Stimulated activated naive B cell treated with anti-CD40 and anti-IgM and Interleukin-4, amounts not matched to agents 10 μg/mL and 1 μg/mL and 100 μg/mL, for 72 hours (primary cell): ENCODE measurements at regions not wholly inside any gene's neighbourhood (a gene's known extent, or its start where the extent isn't known, plus 50 kb on each side); places are given as distances from the start of the nearest gene placed in this dataset.

Source experiments
- ATAC-seq, 2 donors: fragments of 150-1000 bp; cut with Tn5 transposase; replicated peaks; 2 replicates each; pipeline ENCODE4 v1.10.0; 2021; ENCODE audit warnings: moderate library complexity in 1 of 2
- DNase-seq: peaks from one replicate; pipeline ENCODE4 v3.0.0; 2021
- H3K27ac Mint-ChIP-seq: one replicate; pipeline ENCODE4 v1.8.0; 2022; ENCODE audit warnings: mild to moderate bottlenecking, mixed read lengths
- H3K27me3 Mint-ChIP-seq, 2 donors: one replicate each; pipeline ENCODE4 v1.8.0; 2022; ENCODE audit warnings: mixed read lengths in 2 of 2
- H3K36me3 Mint-ChIP-seq, 2 donors: one replicate each; pipeline ENCODE4 v1.8.0; 2022; ENCODE audit warnings: mixed read lengths in 2 of 2, mild to moderate bottlenecking in 1 of 2
- H3K4me1 Mint-ChIP-seq, 2 donors: one replicate each; pipeline ENCODE4 v1.8.0; 2022; ENCODE audit warnings: mixed read lengths in 2 of 2, mild to moderate bottlenecking in 1 of 2
- H3K4me3 Mint-ChIP-seq, 2 donors: one replicate each; pipeline ENCODE4 v1.8.0; 2022; ENCODE audit warnings: mild to moderate bottlenecking in 2 of 2, mixed read lengths in 2 of 2, moderate library complexity in 1 of 2
- H3K9me3 Mint-ChIP-seq, 2 donors: one replicate each; pipeline ENCODE4 v1.8.0; 2022; ENCODE audit warnings: mixed read lengths in 2 of 2, mild to moderate bottlenecking in 1 of 2

- Mint-ChIP-seq H3K9me3 (peaks cover 19 to 29% of the 10 kb centered on the region in 2 donors), H3K36me3 (peaks cover 2 to 9% of the 10 kb centered on the region in 2 donors), H3K4me3 (no peak overlapping the region), H3K27me3 (no peaks in the 10 kb centered on the region), H3K4me1 (no peaks in the 10 kb centered on the region), H3K27ac (no peak overlapping the region)
- ATAC-seq, result no peak
- no peak for DNase-seq
Observed at GRCh38 chrX:10952619-10953018, 158.5 kb upstream of the HCCS start.

DNA sequence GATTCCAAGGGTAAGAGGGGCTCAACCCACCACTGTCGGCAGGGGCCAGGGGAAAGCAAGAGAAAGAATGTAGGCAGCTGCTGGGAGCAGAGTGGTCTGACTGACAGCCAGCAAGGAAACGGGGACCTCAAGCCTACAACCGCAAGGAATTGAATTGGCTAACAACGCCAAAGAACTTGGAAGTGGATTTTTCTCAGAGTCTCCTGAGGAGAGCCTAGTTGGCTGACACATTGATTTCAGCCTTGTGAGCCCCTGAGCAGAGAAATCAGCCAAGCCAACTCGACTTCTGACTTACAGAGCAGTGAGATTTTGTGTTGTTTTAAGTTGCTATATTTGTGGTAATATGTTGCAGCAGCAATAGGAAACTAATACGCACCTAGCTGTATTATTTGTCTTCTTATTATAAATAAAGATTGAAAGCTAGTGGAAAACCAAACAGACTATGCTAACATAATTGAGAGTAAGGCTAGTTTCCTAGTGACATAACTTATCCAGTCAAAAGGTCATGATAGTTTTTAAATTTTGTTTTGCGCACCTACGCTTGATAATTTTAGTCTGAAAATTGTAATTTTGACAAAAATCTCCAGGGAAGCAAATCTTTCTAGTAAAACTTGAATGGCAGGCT, 145.8 kb upstream of the HCCS start:
- Mint-ChIP-seq H3K4me3 (no peak overlapping the region), H3K27ac (no peak overlapping the region), H3K27me3 (no peaks in the 10 kb centered on the region), H3K4me1 (no peaks in the 10 kb centered on the region), H3K9me3 (peaks cover 0 to 1% of the 10 kb centered on the region in 2 donors), H3K36me3 (no peaks in the 10 kb centered on the region)
- DNase-seq (no peak), ATAC-seq (no peak)

DNA sequence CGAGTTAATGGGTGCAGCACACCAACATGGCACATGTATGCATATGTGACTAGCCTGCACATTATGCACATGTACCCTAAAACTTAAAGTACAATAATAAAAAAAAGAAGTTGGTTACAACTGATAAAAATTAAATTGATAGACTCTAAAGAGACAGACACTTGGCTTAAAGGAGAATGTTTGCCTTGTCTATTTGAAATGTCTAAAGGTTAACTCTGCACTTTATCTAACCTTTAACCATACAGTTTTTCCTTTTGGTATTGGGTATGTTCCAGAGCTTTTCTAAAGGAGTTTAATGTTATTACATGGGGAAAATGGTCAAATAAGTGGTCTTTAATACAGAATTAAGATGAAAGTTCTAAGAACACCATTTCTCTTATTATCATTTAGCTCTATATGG, 145.1 kb upstream of the HCCS start:
- no peak for DNase-seq
- ATAC-seq, result no peak
- H3K27ac Mint-ChIP-seq, result no peak overlapping the region
- no peaks in the 10 kb centered on the region for H3K36me3 Mint-ChIP-seq
- no peak overlapping the region for H3K4me3 Mint-ChIP-seq
- H3K9me3 Mint-ChIP-seq, result no peaks in the 10 kb centered on the region
- H3K27me3 Mint-ChIP-seq, result no peaks in the 10 kb centered on the region
- H3K4me1 Mint-ChIP-seq, result no peaks in the 10 kb centered on the region

DNA sequence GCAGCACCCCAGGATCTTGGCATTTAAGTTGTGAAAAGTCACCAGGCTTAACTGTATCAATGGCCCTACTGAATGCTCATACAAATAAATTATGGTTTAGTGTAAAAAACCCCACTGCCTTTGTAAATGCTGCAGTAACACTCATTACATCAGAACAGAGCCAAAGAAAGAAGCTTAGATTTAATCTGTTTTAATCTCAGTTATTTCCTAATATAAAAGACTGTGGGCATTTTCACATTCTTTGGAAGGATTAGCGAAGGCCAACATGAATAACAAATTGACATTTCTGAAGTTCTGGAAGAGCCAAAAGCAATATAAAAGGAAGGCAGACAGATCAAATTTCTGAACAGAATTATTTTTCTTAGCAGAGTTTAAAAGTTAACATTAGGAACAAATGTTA, 140.0 kb upstream of the HCCS start:
- Mint-ChIP-seq H3K36me3 (no peaks in the 10 kb centered on the region), H3K4me3 (no peak overlapping the region), H3K27me3 (no peaks in the 10 kb centered on the region), H3K4me1 (no peaks in the 10 kb centered on the region), H3K9me3 (no peaks in the 10 kb centered on the region), H3K27ac (no peak overlapping the region)
- DNase-seq (no peak), ATAC-seq (no peak)

DNA sequence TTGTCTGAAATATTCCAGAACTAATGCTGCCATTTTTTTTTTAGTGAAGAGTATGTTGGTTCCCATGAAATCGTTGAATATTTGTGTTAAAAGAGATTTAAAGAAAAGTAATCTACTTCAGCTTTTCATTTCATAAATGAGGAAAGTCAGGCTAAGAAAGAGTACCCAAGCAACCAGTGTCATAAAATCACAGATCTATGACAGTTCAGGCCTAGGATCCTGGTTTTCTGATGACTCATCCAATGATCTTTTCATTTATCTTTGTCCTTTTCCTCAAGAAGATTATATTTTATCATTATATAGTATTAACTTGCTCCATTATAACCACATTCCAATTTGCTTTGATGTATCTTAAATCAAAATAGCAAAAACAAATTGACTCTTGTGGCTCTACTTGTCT, 139.4 kb upstream of the HCCS start:
- Mint-ChIP-seq H3K27ac (no peak overlapping the region), H3K4me1 (no peaks in the 10 kb centered on the region), H3K27me3 (no peaks in the 10 kb centered on the region), H3K4me3 (no peak overlapping the region), H3K36me3 (no peaks in the 10 kb centered on the region), H3K9me3 (no peaks in the 10 kb centered on the region)
- DNase-seq (no peak), ATAC-seq (no peak)

- H3K4me1 Mint-ChIP-seq, result no peaks in the 10 kb centered on the region
- no peaks in the 10 kb centered on the region for H3K27me3 Mint-ChIP-seq
Observed at GRCh38 chrX:10972706-10973105, 138.4 kb upstream of the HCCS start.

DNA sequence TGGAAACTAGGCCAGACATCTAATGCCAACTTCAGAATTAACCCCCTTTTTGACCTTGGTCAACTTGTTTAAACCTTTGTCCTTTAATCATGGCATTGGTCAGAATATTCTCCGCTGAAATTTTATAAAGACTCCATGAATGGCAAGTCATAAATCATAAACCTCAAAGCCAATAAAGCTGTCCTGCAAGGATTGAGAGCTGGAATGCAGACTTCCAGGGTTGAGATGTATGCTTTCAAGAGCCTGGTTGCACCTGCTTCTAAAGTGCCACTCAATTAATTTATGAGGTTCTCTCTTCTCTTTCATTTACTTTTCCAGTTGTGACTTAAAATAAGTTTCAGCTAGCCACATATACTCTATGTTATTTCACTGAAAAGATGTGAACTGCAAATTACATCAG, 136.2 kb upstream of the HCCS start:
- Mint-ChIP-seq H3K4me1 (no peaks in the 10 kb centered on the region), H3K9me3 (no peaks in the 10 kb centered on the region), H3K4me3 (no peak overlapping the region), H3K36me3 (peaks cover 0 to 1% of the 10 kb centered on the region in 2 donors), H3K27ac (no peak overlapping the region), H3K27me3 (no peaks in the 10 kb centered on the region)
- DNase-seq (no peak), ATAC-seq (no peak)

More at GRCh38 chrX:10972706-10973105, 138.4 kb upstream of the HCCS start:
- ATAC-seq (no peak), DNase-seq (no peak)
- Mint-ChIP-seq H3K9me3 (no peaks in the 10 kb centered on the region), H3K36me3 (no peaks in the 10 kb centered on the region), H3K27ac (no peak overlapping the region), H3K4me3 (no peak overlapping the region)

GRCh38 chrX:10979956-10980355, 131.2 kb upstream of the HCCS start:
- Mint-ChIP-seq H3K9me3 (no peaks in the 10 kb centered on the region), H3K36me3 (peaks cover 0 to 2% of the 10 kb centered on the region in 2 donors), H3K27me3 (no peaks in the 10 kb centered on the region), H3K4me3 (no peak overlapping the region), H3K4me1 (no peaks in the 10 kb centered on the region), H3K27ac (no peak overlapping the region)
- DNase-seq (no peak), ATAC-seq (no peak)

DNA sequence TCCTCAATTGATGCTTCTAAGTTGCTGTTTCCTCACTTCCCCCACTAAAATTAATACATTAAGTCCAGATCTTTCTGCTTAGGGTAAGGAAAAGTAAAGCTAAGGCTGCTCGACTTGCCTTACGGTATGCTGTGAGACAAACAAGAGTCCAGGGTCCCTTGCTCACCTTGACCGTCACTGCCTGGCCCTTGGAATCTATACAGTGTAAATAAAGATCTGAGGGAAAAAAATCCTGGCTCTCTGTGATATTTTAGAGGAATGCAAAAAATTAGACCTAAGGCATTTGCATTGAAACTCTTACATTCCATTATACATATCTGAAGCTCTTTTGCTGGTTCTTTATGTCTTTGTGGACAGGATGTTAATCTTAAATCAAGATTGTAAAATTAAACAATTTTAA, 129.6 kb upstream of the HCCS start:
- H3K4me3 Mint-ChIP-seq, result no peak overlapping the region

GRCh38 chrX:10983526-10983925, 127.6 kb upstream of the HCCS start:
- Mint-ChIP-seq H3K4me1 (no peaks in the 10 kb centered on the region), H3K27ac (no peak overlapping the region), H3K9me3 (no peaks in the 10 kb centered on the region), H3K27me3 (no peaks in the 10 kb centered on the region), H3K36me3 (peaks cover 0 to 2% of the 10 kb centered on the region in 2 donors), H3K4me3 (no peak overlapping the region)
- ATAC-seq, result no peak
- no peak for DNase-seq

More for the DNA sequence above, 129.6 kb upstream of the HCCS start:
- Mint-ChIP-seq H3K27me3 (no peaks in the 10 kb centered on the region), H3K36me3 (peaks cover 0 to 2% of the 10 kb centered on the region in 2 donors), H3K27ac (no peak overlapping the region), H3K4me1 (no peaks in the 10 kb centered on the region), H3K9me3 (no peaks in the 10 kb centered on the region)
- ATAC-seq (no peak), DNase-seq (no peak)

DNA sequence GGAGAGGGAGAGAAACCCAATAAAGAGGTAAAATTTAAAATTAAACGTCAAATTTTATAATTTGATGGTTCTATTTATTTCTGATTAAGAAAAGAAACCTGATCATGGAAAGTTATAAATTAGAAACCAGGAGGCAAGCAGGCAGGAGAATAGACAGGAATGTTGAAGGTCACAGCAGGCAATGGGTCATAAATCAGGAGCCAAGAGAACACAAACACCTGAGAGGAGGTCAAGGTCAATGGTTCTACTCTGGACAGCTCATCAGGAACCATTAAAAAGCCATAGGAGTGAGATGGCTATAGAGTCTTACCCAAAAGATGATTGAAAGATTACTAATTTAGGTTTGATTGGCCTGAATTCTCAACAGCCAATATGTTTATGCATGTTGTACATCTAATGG, 126.9 kb upstream of the HCCS start:
- H3K27ac Mint-ChIP-seq, result no peak overlapping the region
- no peaks in the 10 kb centered on the region for H3K4me1 Mint-ChIP-seq
- ATAC-seq (no peak), DNase-seq (no peak)
- peaks cover 0 to 2% of the 10 kb centered on the region in 2 donors for H3K36me3 Mint-ChIP-seq
- H3K4me3 Mint-ChIP-seq, result no peak overlapping the region
- H3K27me3 Mint-ChIP-seq, result no peaks in the 10 kb centered on the region
- no peaks in the 10 kb centered on the region for H3K9me3 Mint-ChIP-seq

DNA sequence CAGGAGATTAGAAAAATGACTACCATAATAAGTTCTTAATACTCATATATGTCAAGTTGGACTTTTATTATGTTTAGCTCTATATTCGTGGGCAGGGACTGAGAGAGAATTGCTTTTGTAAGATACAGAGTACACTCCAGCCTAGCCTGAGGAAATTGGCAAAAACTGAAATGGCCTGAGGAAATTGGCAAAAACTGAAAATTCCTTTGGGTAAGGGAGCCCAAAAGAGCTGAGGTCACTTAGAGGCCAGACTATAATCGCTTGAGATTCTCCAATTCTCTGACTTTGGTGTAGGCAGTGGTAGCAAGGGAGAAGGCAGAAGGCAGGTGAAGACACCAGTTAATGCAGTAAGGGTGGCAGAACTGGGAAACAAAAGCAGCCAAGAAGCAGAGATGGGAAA, 124.5 kb upstream of the HCCS start:
- DNase-seq (no peak), ATAC-seq (no peak)
- Mint-ChIP-seq H3K4me1 (no peaks in the 10 kb centered on the region), H3K9me3 (no peaks in the 10 kb centered on the region), H3K36me3 (no peaks in the 10 kb centered on the region), H3K27me3 (no peaks in the 10 kb centered on the region), H3K4me3 (no peak overlapping the region), H3K27ac (no peak overlapping the region)

GRCh38 chrX:10988653-10989052, 122.5 kb upstream of the HCCS start:
- Mint-ChIP-seq H3K9me3 (no peaks in the 10 kb centered on the region), H3K4me3 (no peak overlapping the region), H3K27ac (no peak overlapping the region), H3K36me3 (no peaks in the 10 kb centered on the region), H3K27me3 (no peaks in the 10 kb centered on the region), H3K4me1 (no peaks in the 10 kb centered on the region)
- ATAC-seq (no peak), DNase-seq (no peak)

DNA sequence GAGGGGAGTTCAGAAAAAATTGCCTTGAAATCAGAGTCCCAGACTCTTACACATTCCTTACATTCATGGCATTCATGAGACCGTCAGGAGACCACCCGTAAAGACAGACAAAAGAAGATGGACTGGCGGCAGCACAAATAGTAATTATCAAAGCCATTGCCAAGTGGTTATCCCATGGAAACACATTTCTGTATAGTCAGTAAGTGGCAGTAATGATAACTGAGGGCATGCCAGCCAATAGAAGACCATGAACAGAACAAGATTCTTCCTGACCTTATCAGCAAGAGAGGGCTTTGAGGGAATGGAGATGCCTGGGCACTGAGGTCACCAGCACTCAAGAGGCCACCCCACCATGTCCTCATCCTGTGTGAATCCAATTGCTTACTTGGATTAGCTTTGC, 121.7 kb upstream of the HCCS start:
- no peaks in the 10 kb centered on the region for H3K9me3 Mint-ChIP-seq
- no peaks in the 10 kb centered on the region for H3K27me3 Mint-ChIP-seq
- no peak overlapping the region for H3K4me3 Mint-ChIP-seq
- H3K4me1 Mint-ChIP-seq, result no peaks in the 10 kb centered on the region
- H3K36me3 Mint-ChIP-seq, result no peaks in the 10 kb centered on the region
- no peak for DNase-seq
- ATAC-seq, result no peak
- H3K27ac Mint-ChIP-seq, result no peak overlapping the region

DNA sequence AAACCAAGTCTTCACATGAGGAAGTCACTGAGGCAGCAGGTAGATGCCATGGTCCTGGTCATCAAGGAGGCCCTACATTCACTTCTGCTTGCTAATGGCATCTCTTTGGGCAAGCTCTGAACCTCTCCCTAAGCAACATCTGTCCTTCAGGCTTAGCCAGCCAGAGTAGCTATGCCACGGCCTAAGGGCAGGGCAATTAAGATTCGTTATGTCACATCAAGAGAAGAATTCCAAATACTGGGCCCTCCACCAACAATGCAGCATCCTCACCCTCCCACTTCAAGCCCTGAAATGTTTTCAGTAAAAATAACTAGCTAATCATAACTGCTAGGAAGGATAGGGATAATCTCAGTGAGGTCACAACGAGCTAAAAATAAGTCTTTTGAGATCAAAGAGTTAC, 120.7 kb upstream of the HCCS start:
- Mint-ChIP-seq H3K9me3 (no peaks in the 10 kb centered on the region), H3K4me1 (no peaks in the 10 kb centered on the region), H3K36me3 (no peaks in the 10 kb centered on the region), H3K27ac (no peak overlapping the region), H3K4me3 (no peak overlapping the region), H3K27me3 (no peaks in the 10 kb centered on the region)
- no peak for ATAC-seq
- no peak for DNase-seq

DNA sequence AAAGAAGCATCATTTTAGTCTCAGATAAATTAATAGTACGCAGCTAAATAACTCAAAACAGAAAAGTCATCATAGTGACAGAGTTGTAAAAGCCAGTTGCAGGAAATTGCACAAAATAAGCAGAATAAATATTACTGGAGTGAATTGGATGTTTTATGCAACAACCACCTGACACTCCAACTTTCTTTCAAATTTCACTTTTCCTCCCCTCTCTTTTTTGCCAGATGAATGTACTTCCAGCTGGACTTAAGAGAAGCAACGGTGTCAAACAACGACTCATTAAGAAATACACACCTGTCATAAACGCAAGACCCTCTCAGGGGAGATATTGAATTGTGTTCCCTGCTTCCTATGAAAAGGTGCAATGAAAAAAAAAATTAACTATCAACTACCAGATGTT, 120.2 kb upstream of the HCCS start:
- Mint-ChIP-seq H3K27ac (no peak overlapping the region), H3K4me1 (no peaks in the 10 kb centered on the region), H3K36me3 (no peaks in the 10 kb centered on the region), H3K9me3 (no peaks in the 10 kb centered on the region), H3K27me3 (no peaks in the 10 kb centered on the region), H3K4me3 (no peak overlapping the region)
- DNase-seq (no peak), ATAC-seq (no peak)
